ENCODE measurements at regions not wholly inside any gene's neighbourhood (a gene's known extent, or its start where the extent isn't known, plus 50 kb on each side); places are given as distances from the start of the nearest gene placed in this dataset.

GRCh38 chr5:64110222-64110621 is 55.4 kb upstream of the RNF180 start:
- DNase-seq, result no peak

GRCh38 chr5:64108674-64109073 is 57.0 kb upstream of the RNF180 start:
- DNase-seq, result no peak

GRCh38 chr5:64100203-64100602 is 65.4 kb upstream of the RNF180 start:
- DNase-seq, result no peak

GRCh38 chr5:64096771-64097170 is 68.9 kb upstream of the RNF180 start:
- DNase-seq, result no peak

GRCh38 chr5:64077589-64077988 is 88.1 kb upstream of the RNF180 start:
- no peak for DNase-seq

- peak; percentile 61 for DNase-seq
These were observed 91.1 kb upstream of the RNF180 start for GRCh38 chr5:64074533-64074932.

GRCh38 chr5:64069486-64069885 is 96.2 kb upstream of the RNF180 start:
- DNase-seq, result no peak

- no peak for DNase-seq
These were observed 88.1 kb upstream of the HTR1A start for GRCh38 chr5:64050296-64050695.

GRCh38 chr5:64040490-64040889 is 78.2 kb upstream of the HTR1A start:
- DNase-seq, result no peak

GRCh38 chr5:64026493-64026892 is 64.2 kb upstream of the HTR1A start:
- DNase-seq, result no peak

- no peak for DNase-seq
These were observed 57.5 kb upstream of the HTR1A start for GRCh38 chr5:64019746-64020145.

GRCh38 chr5:64018966-64019365 is 56.7 kb upstream of the HTR1A start:
- DNase-seq, result no peak

- DNase-seq, result no peak
These were observed 53.6 kb upstream of the HTR1A start for GRCh38 chr5:64015824-64016223.
